Osteocyte (in vitro differentiated cells): ENCODE measurements at regions not wholly inside any gene's neighbourhood (a gene's known extent, or its start where the extent isn't known, plus 50 kb on each side); places are given as distances from the start of the nearest gene placed in this dataset.
"Not testable (repeated sequence)": the region's sequence is repeated elsewhere in the genome, so short reads cannot be mapped to it uniquely, and the experiment has no call there.

Experiments used
- DNase-seq: peaks from one replicate; pipeline ENCODE4 v3.0.0; 2021; ENCODE audit warnings: mixed read lengths; ENCODE audit not compliant: unreplicated experiment; ENCODE audit errors: extremely low spot score
- H3K27ac Mint-ChIP-seq: one replicate; pipeline ENCODE4 v1.8.0; 2021; ENCODE audit warnings: mild to moderate bottlenecking, mixed read lengths; ENCODE audit not compliant: unreplicated experiment
- H3K27me3 Mint-ChIP-seq: one replicate; pipeline ENCODE4 v1.8.0; 2021; ENCODE audit warnings: mixed read lengths; ENCODE audit not compliant: unreplicated experiment
- H3K36me3 Mint-ChIP-seq: one replicate; pipeline ENCODE4 v1.8.0; 2021; ENCODE audit warnings: mixed read lengths; ENCODE audit not compliant: unreplicated experiment
- H3K4me1 Mint-ChIP-seq: one replicate; pipeline ENCODE4 v1.8.0; 2021; ENCODE audit warnings: mixed read lengths; ENCODE audit not compliant: unreplicated experiment
- H3K4me3 Mint-ChIP-seq: one replicate; pipeline ENCODE4 v1.8.0; 2021; ENCODE audit warnings: mild to moderate bottlenecking, moderate library complexity, mixed read lengths; ENCODE audit not compliant: unreplicated experiment
- H3K9me3 Mint-ChIP-seq: one replicate; pipeline ENCODE4 v1.8.0; 2021; ENCODE audit warnings: mixed read lengths; ENCODE audit not compliant: unreplicated experiment
- TF ChIP-seq, protein P1 (sequence below): fragments of 200-600 bp; sonication (generic); IDR thresholded peaks from 2 replicates; pipeline ENCODE4 v1.5.0; 2021; ENCODE audit warnings: antibody characterized with exemption, mild to moderate bottlenecking, moderate library complexity

DNA sequence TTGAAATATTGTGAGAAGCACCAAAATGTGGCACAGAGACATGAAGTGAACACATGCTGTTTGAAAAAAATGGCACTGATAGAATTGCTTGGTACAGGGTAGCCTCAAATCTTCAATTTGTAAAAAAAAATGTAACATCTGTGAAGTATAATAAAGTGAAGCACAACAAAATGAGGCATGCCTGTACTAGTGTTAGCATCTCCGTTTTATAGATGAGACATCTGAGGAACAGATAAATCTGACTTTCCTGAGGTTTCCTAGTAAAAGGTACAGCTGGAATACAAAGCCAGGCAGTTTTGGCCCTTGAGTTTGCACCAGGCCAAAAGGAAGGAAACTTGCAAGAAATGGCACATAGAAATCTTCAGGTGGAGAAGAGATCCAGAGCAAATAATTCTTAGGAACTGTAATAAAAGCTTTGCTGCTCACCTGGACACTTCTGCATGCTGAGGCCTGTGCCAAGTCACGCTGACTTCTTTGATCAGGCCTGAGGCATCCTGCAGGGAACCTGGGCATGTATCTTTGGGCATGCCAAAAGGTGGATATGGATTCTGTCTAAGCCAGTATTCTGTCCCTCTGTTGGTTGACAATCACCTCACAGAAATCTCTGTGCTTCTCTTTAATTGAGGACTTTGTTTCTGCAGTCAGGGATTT is 251.5 kb upstream of the PLPP4 start:
- Mint-ChIP-seq H3K27ac (no peak overlapping the region), H3K36me3 (no peaks in the 10 kb centered on the region), H3K4me1 (no peaks in the 10 kb centered on the region), H3K9me3 (no peaks in the 10 kb centered on the region), H3K4me3 (no peak overlapping the region), H3K27me3 (no peaks in the 10 kb centered on the region)
- TF ChIP-seq, protein P1, sequence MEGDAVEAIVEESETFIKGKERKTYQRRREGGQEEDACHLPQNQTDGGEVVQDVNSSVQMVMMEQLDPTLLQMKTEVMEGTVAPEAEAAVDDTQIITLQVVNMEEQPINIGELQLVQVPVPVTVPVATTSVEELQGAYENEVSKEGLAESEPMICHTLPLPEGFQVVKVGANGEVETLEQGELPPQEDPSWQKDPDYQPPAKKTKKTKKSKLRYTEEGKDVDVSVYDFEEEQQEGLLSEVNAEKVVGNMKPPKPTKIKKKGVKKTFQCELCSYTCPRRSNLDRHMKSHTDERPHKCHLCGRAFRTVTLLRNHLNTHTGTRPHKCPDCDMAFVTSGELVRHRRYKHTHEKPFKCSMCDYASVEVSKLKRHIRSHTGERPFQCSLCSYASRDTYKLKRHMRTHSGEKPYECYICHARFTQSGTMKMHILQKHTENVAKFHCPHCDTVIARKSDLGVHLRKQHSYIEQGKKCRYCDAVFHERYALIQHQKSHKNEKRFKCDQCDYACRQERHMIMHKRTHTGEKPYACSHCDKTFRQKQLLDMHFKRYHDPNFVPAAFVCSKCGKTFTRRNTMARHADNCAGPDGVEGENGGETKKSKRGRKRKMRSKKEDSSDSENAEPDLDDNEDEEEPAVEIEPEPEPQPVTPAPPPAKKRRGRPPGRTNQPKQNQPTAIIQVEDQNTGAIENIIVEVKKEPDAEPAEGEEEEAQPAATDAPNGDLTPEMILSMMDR: no peak
- DNase-seq: no peak

DNA sequence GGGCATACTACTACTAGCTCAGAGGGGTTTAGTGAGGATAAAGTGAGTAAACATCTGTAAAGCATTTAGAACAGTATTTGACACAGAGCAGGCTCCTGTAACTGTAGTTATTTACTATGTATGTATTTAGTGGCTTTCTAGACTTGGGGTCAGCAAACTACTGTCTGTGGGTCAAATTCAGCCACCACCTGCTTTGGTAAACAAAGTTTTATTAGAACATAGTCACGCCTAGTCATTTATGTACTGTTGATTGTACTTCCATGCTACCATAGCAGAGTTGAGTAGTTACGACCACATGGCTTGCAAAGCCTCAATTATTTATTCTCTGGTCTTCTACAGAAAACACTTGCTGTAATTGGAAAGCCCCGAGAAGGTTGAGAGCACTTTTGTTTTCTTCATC is 248.5 kb upstream of the PLPP4 start:
- no peak for DNase-seq
- Mint-ChIP-seq H3K9me3 (no peaks in the 10 kb centered on the region), H3K4me1 (no peaks in the 10 kb centered on the region), H3K27me3 (no peaks in the 10 kb centered on the region), H3K4me3 (no peak overlapping the region), H3K36me3 (no peaks in the 10 kb centered on the region), H3K27ac (no peak overlapping the region)
- TF ChIP-seq, protein P1: no peak

DNA sequence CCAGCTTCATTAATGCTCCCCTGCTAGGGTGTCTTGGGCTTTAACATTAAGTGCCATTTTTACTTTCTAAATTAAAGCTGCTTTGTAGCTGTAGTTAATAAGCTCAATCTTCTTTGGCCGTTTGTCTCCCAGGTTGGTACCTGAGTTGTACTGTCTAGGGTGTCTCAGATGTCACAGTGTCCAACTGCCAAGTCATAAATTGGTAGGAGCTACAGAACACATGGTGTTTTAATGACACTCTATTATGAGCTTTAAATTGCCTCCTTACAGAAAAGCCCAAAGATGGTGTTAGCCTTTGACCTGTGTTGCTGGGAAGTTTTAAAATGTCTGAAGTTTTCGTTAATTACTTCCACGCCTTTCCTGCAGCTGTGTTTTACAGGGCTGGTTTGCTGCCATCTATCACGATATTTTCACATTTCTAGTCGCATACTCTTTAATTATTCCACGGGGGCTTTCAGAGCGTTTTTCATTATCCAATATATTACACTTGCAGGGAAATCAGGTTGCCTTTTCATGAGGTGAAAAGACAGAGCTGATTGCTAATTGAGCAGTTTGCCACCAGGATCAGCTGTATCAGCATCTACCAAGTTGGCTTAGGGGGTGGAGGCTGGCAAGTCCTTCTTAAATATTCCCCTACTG is 247.8 kb upstream of the PLPP4 start:
- H3K4me1 Mint-ChIP-seq: no peaks in the 10 kb centered on the region
- H3K4me3 Mint-ChIP-seq: no peak overlapping the region
- no peak for DNase-seq
- TF ChIP-seq, protein P1: no peak
- H3K27ac Mint-ChIP-seq: no peak overlapping the region
- H3K9me3 Mint-ChIP-seq: no peaks in the 10 kb centered on the region
- H3K27me3 Mint-ChIP-seq: no peaks in the 10 kb centered on the region
- H3K36me3 Mint-ChIP-seq: no peaks in the 10 kb centered on the region

DNA sequence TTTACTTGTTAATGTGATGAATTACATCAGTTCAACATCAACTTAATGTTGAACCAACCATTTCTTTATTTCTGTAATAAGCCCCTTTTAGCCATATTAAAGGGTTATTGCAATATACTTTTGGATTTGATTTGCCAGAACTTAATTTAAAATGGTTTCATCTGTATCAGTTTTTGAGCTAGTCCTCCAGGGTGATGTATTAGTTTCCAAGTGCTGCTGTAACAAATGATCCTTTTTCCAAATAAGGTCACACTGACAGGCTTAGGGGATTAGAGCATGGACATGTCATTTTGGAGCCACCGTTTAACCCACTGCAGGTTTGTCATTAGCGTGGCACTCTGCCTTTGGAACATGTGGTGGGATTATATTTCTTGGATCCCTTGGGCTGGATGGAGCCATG is 244.8 kb upstream of the PLPP4 start:
- Mint-ChIP-seq H3K27ac (no peak overlapping the region), H3K36me3 (no peaks in the 10 kb centered on the region), H3K27me3 (no peaks in the 10 kb centered on the region), H3K4me1 (no peaks in the 10 kb centered on the region), H3K9me3 (no peaks in the 10 kb centered on the region), H3K4me3 (no peak overlapping the region)
- TF ChIP-seq, protein P1: no peak
- DNase-seq: no peak

- not testable (repeated sequence) for H3K4me1 Mint-ChIP-seq, DNase-seq, H3K27ac Mint-ChIP-seq, H3K36me3 Mint-ChIP-seq, H3K9me3 Mint-ChIP-seq, H3K4me3 Mint-ChIP-seq, H3K27me3 Mint-ChIP-seq
Observed at GRCh38 chr10:120213283-120213682, 243.7 kb upstream of the PLPP4 start.
